Stimulated activated naive CD8-positive, alpha-beta T cell treated with anti-CD3 and anti-CD28 coated beads, Interleukin-15, Interleukin-2, amounts not matched to agents 100 ng/mL and 50 ng/mL, for 24 hours (primary cell): ENCODE measurements at regions not wholly inside any gene's neighbourhood (a gene's known extent, or its start where the extent isn't known, plus 50 kb on each side); places are given as distances from the start of the nearest gene placed in this dataset.

Experiments used
- H3K27ac Mint-ChIP-seq: one replicate; pipeline ENCODE4 v1.8.0; 2021; ENCODE audit warnings: mild to moderate bottlenecking, mixed read lengths
- H3K27me3 Mint-ChIP-seq: one replicate; pipeline ENCODE4 v1.8.0; 2021; ENCODE audit warnings: mixed read lengths
- H3K36me3 Mint-ChIP-seq: one replicate; pipeline ENCODE4 v1.8.0; 2021; ENCODE audit warnings: low read depth, mixed read lengths
- H3K4me1 Mint-ChIP-seq: one replicate; pipeline ENCODE4 v1.8.0; 2021; ENCODE audit warnings: low read depth, mixed read lengths
- H3K4me3 Mint-ChIP-seq: one replicate; pipeline ENCODE4 v1.8.0; 2021; ENCODE audit warnings: mild to moderate bottlenecking, mixed read lengths
- H3K9me3 Mint-ChIP-seq: one replicate; pipeline ENCODE4 v1.8.0; 2021; ENCODE audit warnings: mixed read lengths

- no peak overlapping the region for H3K27ac Mint-ChIP-seq
- no peak overlapping the region for H3K4me3 Mint-ChIP-seq
- no peaks in the 10 kb centered on the region for H3K27me3 Mint-ChIP-seq
- no peaks in the 10 kb centered on the region for H3K9me3 Mint-ChIP-seq
- no peaks in the 10 kb centered on the region for H3K36me3 Mint-ChIP-seq
- no peaks in the 10 kb centered on the region for H3K4me1 Mint-ChIP-seq
Measured at GRCh38 chr7:52506325-52506724, 529.1 kb upstream of the POM121L12 start.

GRCh38 chr7:52504561-52504960 is 530.9 kb upstream of the POM121L12 start:
- no peak overlapping the region for H3K4me3 Mint-ChIP-seq
- H3K4me1 Mint-ChIP-seq: no peaks in the 10 kb centered on the region
- no peaks in the 10 kb centered on the region for H3K9me3 Mint-ChIP-seq
- H3K36me3 Mint-ChIP-seq: no peaks in the 10 kb centered on the region
- H3K27me3 Mint-ChIP-seq: no peaks in the 10 kb centered on the region
- no peak overlapping the region for H3K27ac Mint-ChIP-seq

GRCh38 chr7:52502281-52502680 is 533.2 kb upstream of the POM121L12 start:
- H3K4me3 Mint-ChIP-seq: no peak overlapping the region
- no peaks in the 10 kb centered on the region for H3K9me3 Mint-ChIP-seq
- no peaks in the 10 kb centered on the region for H3K27me3 Mint-ChIP-seq
- H3K27ac Mint-ChIP-seq: no peak overlapping the region
- no peaks in the 10 kb centered on the region for H3K4me1 Mint-ChIP-seq
- H3K36me3 Mint-ChIP-seq: no peaks in the 10 kb centered on the region

- Mint-ChIP-seq H3K4me3 (no peak overlapping the region), H3K9me3 (no peaks in the 10 kb centered on the region), H3K27ac (no peak overlapping the region), H3K27me3 (no peaks in the 10 kb centered on the region), H3K4me1 (no peaks in the 10 kb centered on the region), H3K36me3 (no peaks in the 10 kb centered on the region)
Measured at GRCh38 chr7:52501696-52502095, 533.7 kb upstream of the POM121L12 start.

GRCh38 chr7:52500841-52501240 is 534.6 kb upstream of the POM121L12 start:
- no peaks in the 10 kb centered on the region for H3K4me1 Mint-ChIP-seq
- H3K9me3 Mint-ChIP-seq: no peaks in the 10 kb centered on the region
- no peak overlapping the region for H3K4me3 Mint-ChIP-seq
- H3K36me3 Mint-ChIP-seq: no peaks in the 10 kb centered on the region
- H3K27ac Mint-ChIP-seq: no peak overlapping the region
- H3K27me3 Mint-ChIP-seq: no peaks in the 10 kb centered on the region

- H3K9me3 Mint-ChIP-seq: no peaks in the 10 kb centered on the region
- no peak overlapping the region for H3K4me3 Mint-ChIP-seq
- no peaks in the 10 kb centered on the region for H3K36me3 Mint-ChIP-seq
- H3K27ac Mint-ChIP-seq: no peak overlapping the region
- H3K4me1 Mint-ChIP-seq: no peaks in the 10 kb centered on the region
- H3K27me3 Mint-ChIP-seq: no peaks in the 10 kb centered on the region
Measured at GRCh38 chr7:52498366-52498765, 537.1 kb upstream of the POM121L12 start.

GRCh38 chr7:52486267-52486666 is 549.2 kb upstream of the POM121L12 start:
- no peaks in the 10 kb centered on the region for H3K27me3 Mint-ChIP-seq
- no peaks in the 10 kb centered on the region for H3K9me3 Mint-ChIP-seq
- no peaks in the 10 kb centered on the region for H3K36me3 Mint-ChIP-seq
- no peaks in the 10 kb centered on the region for H3K4me1 Mint-ChIP-seq
- H3K4me3 Mint-ChIP-seq: no peak overlapping the region
- H3K27ac Mint-ChIP-seq: no peak overlapping the region

- H3K9me3 Mint-ChIP-seq: no peaks in the 10 kb centered on the region
- no peaks in the 10 kb centered on the region for H3K36me3 Mint-ChIP-seq
- H3K4me3 Mint-ChIP-seq: no peak overlapping the region
- H3K27ac Mint-ChIP-seq: no peak overlapping the region
- H3K4me1 Mint-ChIP-seq: no peaks in the 10 kb centered on the region
- H3K27me3 Mint-ChIP-seq: no peaks in the 10 kb centered on the region
Measured at GRCh38 chr7:52482076-52482475, 553.4 kb upstream of the POM121L12 start.

- Mint-ChIP-seq H3K36me3 (no peaks in the 10 kb centered on the region), H3K27ac (no peak overlapping the region)
Measured at GRCh38 chr7:52481571-52481970, 553.9 kb upstream of the POM121L12 start.

GRCh38 chr7:52479990-52480389 is 555.4 kb upstream of the POM121L12 start:
- H3K9me3 Mint-ChIP-seq: peaks cover 1% of the 10 kb centered on the region
- no peak overlapping the region for H3K27ac Mint-ChIP-seq
- H3K4me3 Mint-ChIP-seq: no peak overlapping the region
- no peaks in the 10 kb centered on the region for H3K27me3 Mint-ChIP-seq
- no peaks in the 10 kb centered on the region for H3K4me1 Mint-ChIP-seq
- no peaks in the 10 kb centered on the region for H3K36me3 Mint-ChIP-seq

More at GRCh38 chr7:52481571-52481970, 553.9 kb upstream of the POM121L12 start:
- Mint-ChIP-seq H3K4me3 (no peak overlapping the region), H3K9me3 (no peaks in the 10 kb centered on the region), H3K4me1 (no peaks in the 10 kb centered on the region), H3K27me3 (no peaks in the 10 kb centered on the region)

GRCh38 chr7:52475001-52475582 is 560.3 kb upstream of the POM121L12 start:
- H3K36me3 Mint-ChIP-seq: no peaks in the 10 kb centered on the region
- H3K4me3 Mint-ChIP-seq: no peak overlapping the region
- H3K27me3 Mint-ChIP-seq: no peaks in the 10 kb centered on the region
- H3K4me1 Mint-ChIP-seq: no peaks in the 10 kb centered on the region
- peaks cover 21% of the 10 kb centered on the region for H3K9me3 Mint-ChIP-seq
- H3K27ac Mint-ChIP-seq: no peak overlapping the region

- Mint-ChIP-seq H3K9me3 (peaks cover 23% of the 10 kb centered on the region), H3K27ac (no peak overlapping the region), H3K4me1 (no peaks in the 10 kb centered on the region), H3K4me3 (no peak overlapping the region), H3K36me3 (no peaks in the 10 kb centered on the region), H3K27me3 (no peaks in the 10 kb centered on the region)
Measured at GRCh38 chr7:52473756-52474155, 561.7 kb upstream of the POM121L12 start.

GRCh38 chr7:52472006-52472620 is 563.3 kb upstream of the POM121L12 start:
- Mint-ChIP-seq H3K36me3 (no peaks in the 10 kb centered on the region), H3K9me3 (peaks cover 23% of the 10 kb centered on the region), H3K4me1 (no peaks in the 10 kb centered on the region), H3K27ac (no peak overlapping the region), H3K27me3 (no peaks in the 10 kb centered on the region), H3K4me3 (no peak overlapping the region)

GRCh38 chr7:52465216-52465615 is 570.2 kb upstream of the POM121L12 start:
- Mint-ChIP-seq H3K4me3 (no peak overlapping the region), H3K27ac (no peak overlapping the region), H3K27me3 (no peaks in the 10 kb centered on the region), H3K36me3 (no peaks in the 10 kb centered on the region), H3K4me1 (no peaks in the 10 kb centered on the region), H3K9me3 (peaks cover 10% of the 10 kb centered on the region)

- H3K4me1 Mint-ChIP-seq: no peaks in the 10 kb centered on the region
- H3K27me3 Mint-ChIP-seq: no peaks in the 10 kb centered on the region
- H3K27ac Mint-ChIP-seq: no peak overlapping the region
- H3K4me3 Mint-ChIP-seq: no peak overlapping the region
- peaks cover 12% of the 10 kb centered on the region for H3K9me3 Mint-ChIP-seq
- no peaks in the 10 kb centered on the region for H3K36me3 Mint-ChIP-seq
Measured at GRCh38 chr7:52463341-52463740, 572.1 kb upstream of the POM121L12 start.

GRCh38 chr7:52462474-52462873 is 573.0 kb upstream of the POM121L12 start:
- H3K36me3 Mint-ChIP-seq: no peaks in the 10 kb centered on the region
- peaks cover 16% of the 10 kb centered on the region for H3K9me3 Mint-ChIP-seq
- H3K4me1 Mint-ChIP-seq: no peaks in the 10 kb centered on the region
- no peak overlapping the region for H3K4me3 Mint-ChIP-seq
- H3K27ac Mint-ChIP-seq: no peak overlapping the region
- no peaks in the 10 kb centered on the region for H3K27me3 Mint-ChIP-seq
